ENCODE measurements at regions not wholly inside any gene's neighbourhood (a gene's known extent, or its start where the extent isn't known, plus 50 kb on each side); places are given as distances from the start of the nearest gene placed in this dataset.

DNA sequence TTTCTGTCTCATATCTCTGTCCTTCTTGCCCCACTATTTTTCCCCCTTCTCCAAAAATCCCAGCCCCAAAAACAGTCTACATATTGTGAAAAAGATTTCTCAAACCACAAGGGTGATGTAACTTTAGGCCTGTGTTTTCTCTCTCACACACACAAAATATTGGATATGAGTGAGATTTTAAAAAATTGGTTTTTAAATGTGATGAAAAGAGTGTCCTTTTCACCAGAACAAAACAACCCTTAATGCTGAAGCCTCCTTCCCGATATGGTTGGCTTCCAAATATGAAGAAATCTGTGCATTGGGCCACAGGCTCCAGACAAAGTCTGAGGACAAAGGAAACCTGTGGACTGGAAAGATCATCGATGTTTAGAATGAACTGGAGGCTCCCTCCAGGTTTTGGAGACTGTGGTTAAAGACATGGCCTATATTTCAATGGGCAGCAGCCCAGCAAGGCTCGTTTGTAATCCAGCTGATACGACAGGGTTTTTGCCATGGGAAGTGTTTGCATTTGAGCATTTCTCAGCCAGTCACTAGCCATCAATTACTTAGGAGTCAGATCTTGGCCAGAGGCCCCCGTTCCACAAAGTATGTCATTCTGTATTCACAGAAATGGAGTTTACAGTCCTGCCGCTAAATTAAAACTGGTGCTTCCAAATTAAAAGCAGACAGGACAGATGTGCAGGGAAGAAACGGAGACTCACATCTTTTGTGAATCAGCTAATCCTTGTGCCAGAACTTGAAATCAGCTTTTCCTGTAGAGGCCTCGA, 546.3 kb downstream of the EBF1 start:
- no peak for DNase-seq

DNA sequence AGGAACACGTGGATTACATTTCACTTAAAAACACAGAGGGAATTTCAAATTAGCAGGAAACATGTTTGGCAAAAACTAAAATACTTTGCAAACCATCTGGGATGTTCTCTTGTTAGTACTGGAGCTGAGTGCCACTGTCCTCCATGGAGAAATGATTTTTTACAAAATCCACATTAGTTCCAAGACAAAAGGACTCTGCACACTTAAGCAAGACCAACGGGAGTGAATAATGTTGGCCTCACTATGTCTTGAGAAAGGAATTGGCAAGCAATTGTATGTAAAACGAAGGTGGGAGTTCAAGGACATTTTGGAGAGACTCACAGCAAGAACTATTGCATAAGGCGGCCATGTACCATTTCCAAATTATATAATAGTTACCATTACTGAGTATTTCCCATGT, 547.5 kb downstream of the EBF1 start:
- DNase-seq = no peak

DNA sequence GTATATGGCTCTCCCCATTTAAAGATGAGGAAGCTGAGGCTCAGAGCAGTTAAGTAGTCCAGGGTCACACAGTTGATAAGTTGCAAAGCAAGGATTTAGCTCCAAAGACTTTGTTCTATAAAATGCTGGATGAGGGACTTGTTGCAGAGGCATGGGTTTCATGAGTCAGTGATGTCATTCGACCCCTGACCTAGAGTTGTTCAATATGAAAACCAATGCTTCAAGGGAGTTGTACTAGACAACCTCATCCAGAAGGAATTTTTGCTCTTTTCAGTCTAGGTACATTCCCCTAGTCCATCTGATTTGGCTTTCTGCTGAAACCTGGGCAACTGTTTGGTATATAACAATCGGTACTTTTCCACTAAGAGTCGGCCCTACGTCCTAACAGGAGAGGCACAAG, 550.4 kb downstream of the EBF1 start:
- no peak for DNase-seq

DNA sequence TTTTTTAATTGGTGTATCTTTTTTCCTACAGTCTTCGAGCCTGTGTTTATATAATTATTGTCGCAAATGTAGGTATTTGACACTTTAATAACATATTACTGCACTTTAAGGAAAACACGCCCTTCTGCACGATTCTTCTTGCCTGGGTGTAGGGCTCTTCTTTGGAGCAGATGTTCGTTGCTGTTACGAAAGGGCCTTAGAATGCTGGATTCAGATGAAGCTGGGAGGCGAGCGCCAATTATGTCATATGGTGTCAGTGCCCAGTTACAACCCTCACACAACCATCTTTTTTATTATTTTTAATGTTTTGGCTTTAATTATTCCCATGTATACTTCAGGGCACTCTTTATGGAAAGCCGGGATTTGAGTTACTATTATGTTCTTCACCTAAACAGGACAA, 553.0 kb downstream of the EBF1 start:
- DNase-seq = no peak

DNA sequence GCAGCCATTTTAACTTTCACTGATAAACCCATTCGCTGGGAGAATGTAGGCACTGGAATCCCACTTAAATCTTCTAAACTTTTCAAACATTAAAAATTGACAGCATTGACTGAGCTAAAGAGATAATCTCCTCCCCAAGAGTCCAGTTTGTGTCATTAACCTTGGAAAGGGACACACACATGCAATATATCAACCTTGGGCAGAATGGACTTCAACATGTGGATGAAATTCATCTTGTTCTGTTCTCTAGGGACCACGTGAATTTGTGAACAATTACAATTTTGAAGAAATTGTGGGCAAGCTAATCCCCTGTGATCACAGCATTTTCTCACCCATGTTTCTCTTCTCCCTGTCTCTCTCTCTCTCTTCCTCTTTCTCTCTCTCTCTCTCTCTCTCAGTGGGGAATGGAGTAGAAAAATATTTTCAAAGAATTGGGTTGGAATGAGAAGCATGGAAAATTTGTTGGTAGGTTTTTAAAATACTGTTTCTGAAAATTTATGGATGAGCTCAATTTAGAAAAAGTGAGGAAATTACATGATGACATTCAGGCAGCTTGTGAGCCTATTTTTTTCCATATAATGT, 553.7 kb downstream of the EBF1 start:
- DNase-seq = no peak

DNA sequence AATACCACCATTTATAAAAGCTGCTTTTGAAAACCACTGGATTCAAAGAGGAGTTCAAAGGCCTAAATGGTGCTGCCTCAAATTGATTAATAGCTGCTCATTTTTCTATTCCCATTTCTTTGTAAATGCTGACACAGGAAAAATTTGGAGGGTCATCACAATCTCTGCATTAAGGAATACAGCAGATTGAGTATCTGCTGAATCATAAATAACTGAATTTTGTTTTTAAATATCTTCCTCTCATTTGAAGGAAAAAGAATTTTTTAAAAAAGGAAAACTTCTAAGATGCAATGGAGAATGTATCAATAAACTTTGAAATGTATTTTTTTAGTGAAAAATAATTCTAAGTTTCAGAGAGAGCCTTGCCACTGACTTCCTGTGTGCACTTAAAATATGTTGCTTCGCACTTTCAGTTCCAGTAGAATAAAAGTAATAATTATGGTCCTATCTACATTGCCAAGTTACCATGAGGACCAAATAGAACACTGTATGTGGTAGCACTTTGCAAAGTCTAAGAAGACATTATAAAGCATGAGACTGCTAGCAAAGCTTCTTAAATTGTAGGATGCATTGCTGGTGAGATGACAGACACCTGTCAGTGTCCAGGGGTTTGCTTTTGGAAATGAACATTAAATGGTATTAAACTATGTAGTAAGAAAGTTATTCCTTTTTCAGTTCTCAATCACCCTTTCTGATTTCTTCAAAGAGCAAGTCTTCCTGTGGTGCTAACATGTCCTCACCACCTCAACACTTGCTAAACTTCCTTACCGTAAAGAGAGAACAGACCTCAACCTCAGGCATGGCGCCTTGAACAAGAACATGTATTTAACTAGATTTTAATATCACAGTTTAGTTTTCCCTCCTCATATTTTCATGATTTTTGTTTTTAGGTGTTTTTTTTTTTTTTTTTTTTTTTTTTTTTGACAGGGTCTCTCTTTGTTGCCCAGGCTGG, 555.1 kb downstream of the EBF1 start:
- DNase-seq = no peak

DNA sequence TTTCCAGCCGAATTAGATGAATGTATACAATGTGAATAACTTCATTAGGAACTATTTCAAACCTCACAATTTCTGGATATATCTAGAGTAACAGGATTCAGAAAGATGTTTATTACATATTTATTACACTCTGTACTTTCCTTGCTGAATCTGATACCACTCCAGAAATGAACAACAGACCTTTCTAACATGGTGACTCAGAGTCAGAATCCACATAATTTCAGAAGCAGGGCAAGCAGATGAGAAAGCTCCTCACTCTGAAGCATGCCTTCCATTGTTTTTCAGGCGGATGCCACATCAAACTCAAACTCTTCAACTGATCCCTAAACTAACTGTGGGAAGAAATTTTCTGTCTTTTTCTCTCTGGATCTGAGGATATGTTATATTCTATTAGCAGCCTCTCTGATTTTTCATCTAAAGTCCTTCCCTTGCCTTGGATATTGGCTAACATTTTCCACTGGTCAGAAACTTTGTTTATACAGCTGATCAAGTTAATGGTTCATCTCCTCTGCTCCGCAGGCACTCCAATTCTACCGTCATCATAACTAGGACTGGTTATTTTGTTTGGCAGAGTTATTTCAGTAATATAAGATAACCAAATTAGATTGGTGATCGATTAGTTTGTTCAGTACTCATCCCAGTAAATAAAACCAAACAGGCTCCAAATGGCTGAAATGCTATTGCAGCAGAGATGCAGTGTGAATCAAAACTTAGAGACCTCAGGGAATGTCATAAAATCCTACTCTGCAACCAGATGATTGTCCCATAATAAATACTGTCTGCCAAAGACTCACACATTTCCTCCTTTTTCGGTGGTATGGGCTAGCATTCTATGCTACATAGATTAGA, 556.0 kb downstream of the EBF1 start:
- peak; percentile 80 for DNase-seq

DNA sequence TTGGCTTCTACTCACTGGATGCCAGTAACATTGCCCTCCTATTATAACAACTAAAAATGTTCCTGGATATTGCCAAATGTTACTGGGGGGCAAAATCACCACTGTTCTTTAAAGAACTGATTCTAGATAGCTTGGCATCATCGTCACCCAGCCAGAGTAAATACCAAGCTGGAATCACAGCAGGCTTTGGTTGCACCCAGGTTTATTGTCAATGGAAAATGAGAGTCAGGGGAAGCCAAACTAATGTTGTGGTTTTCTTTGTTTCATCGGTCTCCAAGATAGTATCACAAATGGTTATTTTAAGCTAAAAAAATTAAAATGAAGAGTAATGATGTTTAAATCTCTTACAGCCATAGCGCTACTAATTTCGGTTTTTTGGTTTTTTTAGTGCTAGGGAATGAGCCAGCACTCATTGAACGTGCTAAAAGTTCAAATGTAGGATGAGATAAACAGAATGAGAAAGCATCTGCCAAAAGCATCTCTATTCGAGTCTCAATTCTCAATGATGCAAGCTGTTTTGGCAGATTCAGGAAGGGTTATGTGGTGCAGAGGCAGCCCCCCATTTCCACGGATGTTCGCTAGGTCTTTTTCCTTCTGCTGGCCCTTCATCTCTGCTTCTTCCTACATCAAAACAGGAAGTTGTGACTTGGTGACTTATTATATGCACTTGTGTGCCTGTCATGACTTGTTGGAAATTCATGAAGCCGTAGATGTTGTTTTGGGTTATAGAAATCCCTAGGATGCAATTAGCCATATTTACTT, 558.0 kb downstream of the EBF1 start:
- no peak for DNase-seq

DNA sequence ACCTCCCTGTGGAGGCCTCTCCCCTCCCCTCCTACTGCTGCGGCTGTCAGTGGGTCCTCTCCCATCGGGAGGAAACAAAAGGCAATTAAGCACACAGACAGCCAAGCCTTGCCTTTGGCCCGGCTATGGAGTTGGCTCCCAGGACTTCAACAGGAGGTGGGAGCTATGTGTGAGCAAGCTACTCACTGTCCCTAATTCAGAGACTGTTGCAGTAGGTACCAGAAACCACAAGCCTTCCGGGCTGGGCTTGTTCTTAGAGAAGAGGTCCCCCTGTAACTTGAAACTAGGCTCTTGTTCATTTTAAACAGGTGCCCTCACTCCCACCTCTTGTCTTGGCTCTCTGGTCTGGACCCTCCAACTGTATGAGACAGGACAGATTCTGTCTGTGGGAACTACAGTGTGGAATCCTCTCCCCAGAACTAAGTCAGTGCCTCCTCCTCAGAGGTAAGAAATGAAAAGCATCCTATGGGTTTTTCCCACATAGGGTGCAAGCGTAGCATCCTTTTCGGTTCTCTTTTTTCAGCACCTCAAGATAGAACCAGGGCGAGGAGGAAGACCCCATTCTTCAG, 561.1 kb downstream of the EBF1 start:
- DNase-seq = no peak

DNA sequence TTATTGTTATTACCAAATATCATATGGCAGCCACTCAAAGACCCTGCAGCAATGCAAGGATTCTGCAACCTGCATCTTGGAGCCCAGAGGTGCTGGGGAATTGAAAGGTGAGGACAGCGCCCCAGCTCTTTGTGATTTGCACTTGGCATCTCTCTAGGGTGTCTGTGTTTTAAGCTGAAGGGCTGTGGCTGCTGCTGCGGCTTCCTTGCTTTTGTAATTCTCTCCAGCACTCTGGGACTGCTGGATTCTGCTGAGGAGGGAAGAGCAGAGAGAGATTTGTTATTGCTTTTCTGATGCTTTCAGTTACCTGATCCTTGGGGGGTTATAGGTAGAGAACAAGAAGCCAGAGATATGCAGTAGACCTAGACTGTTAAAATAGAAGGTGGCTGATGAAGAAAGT, 562.4 kb downstream of the EBF1 start:
- DNase-seq = no peak

DNA sequence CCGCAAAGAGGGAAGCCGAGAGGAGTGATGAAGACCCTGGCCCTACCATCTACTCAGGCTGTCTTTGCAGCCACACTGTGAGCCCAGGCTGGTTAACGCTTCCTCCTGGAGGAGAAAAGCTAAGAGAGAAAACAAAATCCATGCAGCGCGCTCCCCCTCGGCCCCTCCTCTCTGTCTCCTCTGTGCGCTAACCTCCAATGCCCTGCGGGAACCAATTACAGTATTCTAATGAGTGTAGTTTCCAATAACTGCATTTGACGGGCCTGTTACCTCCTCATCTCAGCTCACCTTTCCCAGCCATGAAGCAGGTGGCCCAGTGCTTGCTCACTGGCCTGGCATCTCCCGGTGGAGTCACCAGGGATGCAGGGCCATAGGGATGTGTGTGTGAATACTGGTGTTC, 565.5 kb downstream of the EBF1 start:
- DNase-seq = no peak

DNA sequence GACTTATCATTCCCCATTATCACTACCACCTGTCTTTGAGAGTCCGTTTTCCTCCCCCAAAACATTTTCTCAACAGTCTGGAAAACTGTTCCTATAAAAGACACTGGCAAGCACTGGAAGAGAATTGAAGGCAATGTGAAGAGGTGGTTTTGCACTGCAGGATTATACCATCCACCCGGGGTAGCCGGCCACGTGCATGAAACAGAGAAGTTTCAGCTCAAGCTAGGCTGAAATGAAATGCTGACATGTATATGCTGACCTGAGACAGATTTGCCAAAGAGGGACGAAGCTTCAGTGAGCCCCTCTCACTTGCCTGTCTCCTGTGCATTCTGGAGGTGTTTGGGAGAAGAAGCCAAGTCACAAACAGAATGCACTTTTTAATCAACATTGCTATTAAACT, 567.0 kb downstream of the EBF1 start:
- DNase-seq = no peak

DNA sequence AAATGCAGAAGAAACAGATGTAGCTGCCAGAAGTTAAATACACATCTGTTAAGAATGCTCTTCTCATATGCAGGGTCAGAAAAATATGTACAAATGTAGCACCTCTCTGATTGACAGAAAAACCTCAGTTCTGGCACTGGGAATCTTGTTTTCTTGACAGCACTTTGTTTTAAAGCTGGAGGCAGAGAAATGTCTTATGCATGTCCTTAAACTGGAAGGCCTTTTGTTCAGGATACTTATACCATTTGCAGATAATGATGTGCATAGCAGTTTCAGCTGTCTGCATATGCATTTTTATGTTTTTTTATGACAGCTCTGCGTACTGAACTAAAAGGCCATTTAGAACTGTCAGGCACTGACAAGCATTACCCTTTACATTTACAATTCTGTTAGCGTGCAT, 567.9 kb downstream of the EBF1 start:
- DNase-seq = no peak

DNA sequence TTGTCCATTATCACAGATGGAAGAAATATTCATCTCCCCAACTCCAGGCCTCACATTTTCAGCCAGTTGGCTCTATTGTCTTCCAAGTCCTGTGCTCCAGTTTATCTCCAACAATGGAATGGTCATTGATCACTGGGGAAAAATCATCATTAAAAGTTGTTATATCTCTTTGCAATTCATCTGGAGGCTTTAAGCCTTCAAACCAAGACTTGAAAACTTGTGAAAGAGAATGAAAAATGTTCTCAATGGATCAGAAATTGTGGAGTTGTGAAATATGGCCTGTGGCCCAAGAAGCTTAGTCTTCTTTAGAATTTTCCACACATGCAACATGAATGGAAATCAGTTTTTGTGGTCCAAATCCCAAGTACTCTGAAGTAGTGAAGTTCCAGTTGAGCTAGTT, 569.6 kb downstream of the EBF1 start:
- DNase-seq = no peak

DNA sequence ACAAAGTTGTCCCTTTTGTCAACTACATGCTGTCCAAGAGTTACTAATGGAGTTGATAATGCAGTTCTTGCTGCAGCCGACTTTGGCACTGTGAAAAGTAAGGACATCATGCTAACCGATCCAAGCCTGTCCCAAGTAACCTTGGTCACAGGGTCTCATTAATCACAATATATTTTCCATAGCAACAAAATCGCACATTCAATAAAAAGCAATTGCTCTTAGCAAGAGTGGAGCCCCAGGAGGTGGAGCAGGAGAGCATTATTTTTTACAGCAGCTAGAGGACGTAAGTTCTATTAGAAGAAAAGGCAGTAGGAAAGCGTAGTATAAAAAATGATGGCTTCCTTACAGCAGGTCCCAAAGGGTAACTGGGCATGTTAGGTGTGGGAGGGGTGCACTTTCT, 570.3 kb downstream of the EBF1 start:
- DNase-seq = peak; percentile 4

DNA sequence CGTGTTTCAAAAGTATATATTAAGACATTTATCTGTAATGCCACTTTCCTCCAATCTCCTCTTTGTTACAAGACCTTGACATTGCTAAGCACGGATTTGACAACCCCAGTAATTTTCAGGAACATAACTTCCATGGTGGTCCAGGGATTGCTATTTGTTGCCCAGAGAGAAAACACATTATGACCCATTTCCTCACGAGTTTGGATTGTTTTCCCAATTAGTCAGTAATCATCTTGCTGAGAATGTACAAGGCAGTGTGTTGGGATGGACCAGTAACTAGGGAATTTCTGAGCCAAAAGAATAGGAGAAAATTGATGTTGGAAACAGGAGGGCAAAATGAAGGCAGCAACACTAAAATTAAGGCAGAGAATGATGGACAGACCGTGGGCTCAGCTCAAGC, 574.1 kb downstream of the EBF1 start:
- no peak for DNase-seq

DNA sequence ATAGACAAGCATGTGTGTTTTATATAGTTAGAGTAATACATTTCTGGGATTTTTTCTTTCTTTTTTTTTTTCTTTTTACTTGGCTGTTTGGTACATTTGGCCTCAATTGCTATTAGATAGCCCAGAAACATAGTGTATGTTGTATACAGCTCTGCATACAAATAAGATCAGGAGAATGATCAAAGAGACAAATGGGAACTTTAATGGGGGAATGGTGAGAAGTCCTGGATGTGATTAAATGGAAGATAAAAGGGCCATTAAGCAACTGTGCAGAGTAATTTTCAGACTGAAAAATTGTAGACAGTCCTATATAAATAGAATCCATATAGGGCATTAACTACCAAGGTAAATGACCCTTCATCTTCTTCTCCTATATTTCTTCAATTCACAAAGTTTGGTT, 575.6 kb downstream of the EBF1 start:
- no peak for DNase-seq

DNA sequence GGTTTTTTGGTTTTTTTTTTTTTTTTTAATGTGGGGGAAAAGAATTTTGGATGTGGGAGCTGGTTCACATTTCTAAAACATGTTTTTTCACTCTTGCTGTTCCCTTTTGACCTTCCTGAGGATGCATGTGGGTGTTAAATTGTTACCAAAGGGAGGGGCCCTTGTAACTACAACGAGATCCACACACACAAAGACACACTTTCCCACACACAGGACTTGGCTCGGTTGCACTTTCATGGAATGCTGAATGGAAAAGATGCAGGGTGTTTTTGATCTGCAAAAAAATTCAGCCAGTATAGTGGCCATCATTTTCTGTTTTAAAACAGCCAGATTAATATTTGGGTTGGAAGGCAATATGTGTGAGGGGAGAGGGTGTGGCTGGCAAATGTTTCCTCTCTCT, 576.9 kb downstream of the EBF1 start:
- no peak for DNase-seq

DNA sequence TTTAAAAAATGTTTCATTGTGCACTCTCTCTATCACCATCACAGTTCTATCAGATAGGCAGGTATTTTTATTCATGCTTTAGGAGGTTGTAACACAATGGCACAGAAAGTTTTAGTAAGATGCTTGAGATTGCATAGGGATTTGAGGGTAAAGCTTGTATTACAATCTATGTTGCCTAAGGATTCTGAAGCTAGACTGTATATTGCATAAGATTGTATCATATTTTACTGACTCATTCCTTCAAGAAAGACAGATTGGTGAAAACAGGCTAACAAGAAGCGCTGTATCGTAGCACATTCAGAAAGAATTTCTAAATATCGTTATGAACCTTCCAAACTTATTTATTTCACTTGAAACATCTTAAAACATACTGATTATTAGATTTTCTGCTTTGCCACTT, 577.7 kb downstream of the EBF1 start:
- no peak for DNase-seq

DNA sequence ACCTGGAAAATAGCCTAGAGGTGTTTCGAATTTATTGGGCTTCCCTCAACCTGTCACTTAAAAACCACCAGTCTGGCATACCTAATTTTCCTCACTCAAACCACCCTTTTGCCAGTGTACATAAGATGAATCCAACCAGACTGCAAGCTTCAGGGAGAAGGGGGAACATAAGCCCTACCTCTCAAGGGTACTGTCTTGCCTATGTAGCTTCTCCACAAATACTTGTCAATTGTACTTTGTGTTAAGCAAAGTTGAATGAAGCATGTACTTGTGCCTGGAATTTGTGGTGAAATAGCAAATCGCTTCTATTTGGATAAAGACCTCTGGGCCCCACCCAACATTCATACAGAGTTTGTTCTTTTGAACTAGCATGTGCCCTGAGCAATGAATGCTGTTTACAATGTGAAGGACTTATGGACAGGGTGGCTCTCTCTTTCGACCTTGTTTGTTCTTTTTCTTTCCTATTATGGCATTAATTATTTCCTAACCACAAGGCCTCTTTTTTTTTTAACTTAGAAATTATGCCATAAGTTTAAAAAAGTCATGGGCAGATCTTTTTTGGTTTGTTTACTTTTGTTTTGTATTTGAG, 580.2 kb downstream of the EBF1 start:
- DNase-seq = no peak

DNA sequence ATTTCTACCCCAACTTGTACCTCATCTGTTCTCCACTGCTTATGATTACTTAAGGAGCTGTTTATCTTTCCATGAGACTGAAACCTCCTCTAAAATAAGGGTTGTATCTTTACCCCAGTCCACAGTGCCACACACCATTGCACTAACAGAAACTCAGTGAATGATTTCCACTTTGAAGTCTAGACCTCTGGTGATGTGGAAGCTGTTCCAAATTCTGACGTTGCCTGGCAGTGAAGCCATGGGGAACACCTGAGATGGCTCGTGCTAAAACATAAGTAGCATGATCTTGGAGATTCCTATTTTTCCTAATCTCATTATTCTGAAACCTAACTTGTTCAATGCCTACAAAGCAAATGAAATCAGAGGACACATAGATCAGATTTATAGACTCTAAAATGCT, 583.2 kb downstream of the EBF1 start:
- DNase-seq = no peak

DNA sequence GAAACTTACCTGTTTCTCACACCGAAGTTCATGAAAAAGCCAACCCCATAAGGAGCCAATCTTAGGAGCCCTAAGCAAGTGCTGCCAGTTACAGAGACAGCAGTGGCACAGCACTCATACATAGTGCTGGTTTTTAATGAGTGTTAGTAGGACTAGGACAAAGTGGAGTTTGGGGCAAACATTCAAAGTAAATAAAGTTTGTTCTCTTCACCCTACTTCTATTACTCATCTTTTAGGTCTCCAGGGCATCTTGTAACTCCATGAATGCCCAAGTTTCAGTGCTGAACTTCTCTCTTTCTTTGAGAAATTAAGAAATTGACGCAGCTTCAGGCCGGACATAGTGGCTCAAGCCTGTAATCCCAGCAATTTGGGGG, 584.7 kb downstream of the EBF1 start:
- no peak for DNase-seq

Measured in DMS53 (cell line).